ENCODE measurements at regions not wholly inside any gene's neighbourhood (a gene's known extent, or its start where the extent isn't known, plus 50 kb on each side); places are given as distances from the start of the nearest gene placed in this dataset.

- TF ChIP-seq ZBTB44 (tag by site-specific recombination; IDR thresholded peaks at IDR 0.05) (no peak), KLF17 (tag by site-specific recombination; IDR thresholded peaks at IDR 0.05) (no peak)
Measured at GRCh38 chr10:65234261-65234660, 1691.6 kb upstream of the LRRTM3 start (continued).

GRCh38 chr10:65235266-65235665, 1690.6 kb upstream of the LRRTM3 start:
- TF ChIP-seq ZNF341 (tag by site-specific recombination; IDR thresholded peaks at IDR 0.05; ENCODE audit: low read depth) (no peak), TRIM28 (IDR thresholded peaks at IDR 0.05; ENCODE audit: borderline replicate concordance, low read length) (no peak), ZNF449 (tag by site-specific recombination; IDR thresholded peaks at IDR 0.05) (no peak), SETDB1 (IDR thresholded peaks at IDR 0.05; ENCODE audit: insufficient read length, low read length) (no peak), KLF8 (tag by site-specific recombination; IDR thresholded peaks at IDR 0.05) (no peak), PRDM6 (tag by site-specific recombination; IDR thresholded peaks at IDR 0.05) (no peak), ZNF843 (tag by site-specific recombination; IDR thresholded peaks at IDR 0.05) (no peak), ZNF132 (tag by site-specific recombination; IDR thresholded peaks at IDR 0.05; ENCODE audit: borderline replicate concordance) (no peak), ZNF629 (tag by site-specific recombination; IDR thresholded peaks at IDR 0.05) (no peak), ZNF280C (tag by site-specific recombination; IDR thresholded peaks at IDR 0.05) (no peak), KLF17 (tag by site-specific recombination; IDR thresholded peaks at IDR 0.05) (no peak), ZNF10 (tag by site-specific recombination; IDR thresholded peaks at IDR 0.05) (no peak), ZNF768 (tag by site-specific recombination; IDR thresholded peaks at IDR 0.05) (no peak), KLF10 (tag by site-specific recombination; IDR thresholded peaks at IDR 0.05) (no peak), ZNF214 (tag by site-specific recombination; IDR thresholded peaks at IDR 0.05; ENCODE audit: borderline replicate concordance) (no peak), ZNF19 (tag by site-specific recombination; IDR thresholded peaks at IDR 0.05; ENCODE audit: low read depth) (no peak), YY1 (tag by site-specific recombination; IDR thresholded peaks at IDR 0.05) (no peak), ZNF580 (tag by site-specific recombination; IDR thresholded peaks at IDR 0.05) (no peak)
- CTCF ChIA-PET, result interaction anchor here (0.7 kb wide), 1 partner anchor 853 kb away, joined by 3 read pairs; no protein-coding TSS in a partner anchor
- no peaks in the 10 kb centered on the region for H3K4me1 ChIP-seq (ENCODE audit: control insufficient read depth, insufficient read depth, low read length)
- H3K4me3 ChIP-seq (ENCODE audit: low read depth, low read length), result no peak overlapping the region
- no peaks in the 10 kb centered on the region for H3K36me3 ChIP-seq (ENCODE audit: control insufficient read depth in 2 of 2, insufficient read depth in 1 of 2, low read length in 2 of 2)
- H3K9me3 ChIP-seq (ENCODE audit: control insufficient read depth, insufficient read depth, low read depth, low read length), result no peaks in the 10 kb centered on the region
- POLR2A ChIA-PET, result no interaction called here
- no peak overlapping the region for H3K27ac ChIP-seq (ENCODE audit: extremely low read depth, low read depth, low read length)
